ENCODE measurements at regions not wholly inside any gene's neighbourhood (a gene's known extent, or its start where the extent isn't known, plus 50 kb on each side); places are given as distances from the start of the nearest gene placed in this dataset.

DNA sequence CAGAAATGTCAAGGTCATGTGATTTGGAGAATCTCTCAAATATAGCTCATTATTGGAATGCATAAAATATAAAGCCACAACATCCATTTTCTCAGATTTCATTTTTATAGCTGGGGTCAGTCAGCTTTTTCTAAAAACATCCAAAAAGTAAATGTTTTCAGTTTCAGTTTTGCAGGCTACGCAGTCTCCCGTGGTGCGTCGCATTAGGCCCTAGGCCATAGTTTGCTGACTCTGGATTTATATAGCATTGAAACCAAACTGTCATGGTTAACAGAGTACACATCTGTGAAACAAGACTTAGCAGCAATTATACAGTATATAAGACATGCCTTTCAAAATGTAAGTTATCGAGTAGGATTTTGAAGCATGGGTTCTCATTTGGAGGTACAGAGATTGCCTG is 140.0 kb downstream of the IRS2 start:
- in situ Hi-C loops (cut with MboI; ENCODE audit: low sequenced_read_pairs) = no loop called here

DNA sequence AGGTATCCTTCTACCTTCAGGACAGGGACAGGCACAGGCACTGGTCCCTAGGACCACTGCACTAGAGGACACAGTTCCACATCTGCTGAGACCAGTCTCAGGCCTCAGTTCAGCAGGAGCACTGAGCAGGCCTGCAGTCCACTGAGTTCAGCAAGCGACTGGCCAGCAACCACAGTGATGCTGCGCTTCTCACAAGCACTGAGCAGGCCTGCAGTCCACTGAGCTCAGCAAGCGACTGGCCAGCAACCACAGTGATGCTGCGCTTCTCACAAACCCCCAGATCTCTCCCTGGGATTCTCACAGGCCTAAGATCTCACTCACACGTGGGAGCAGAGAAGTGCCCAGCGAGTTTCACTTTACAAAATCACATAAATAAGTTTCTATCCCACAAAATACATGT is 140.6 kb downstream of the IRS2 start:
- in situ Hi-C loops (cut with MboI; ENCODE audit: low sequenced_read_pairs) = no loop called here

DNA sequence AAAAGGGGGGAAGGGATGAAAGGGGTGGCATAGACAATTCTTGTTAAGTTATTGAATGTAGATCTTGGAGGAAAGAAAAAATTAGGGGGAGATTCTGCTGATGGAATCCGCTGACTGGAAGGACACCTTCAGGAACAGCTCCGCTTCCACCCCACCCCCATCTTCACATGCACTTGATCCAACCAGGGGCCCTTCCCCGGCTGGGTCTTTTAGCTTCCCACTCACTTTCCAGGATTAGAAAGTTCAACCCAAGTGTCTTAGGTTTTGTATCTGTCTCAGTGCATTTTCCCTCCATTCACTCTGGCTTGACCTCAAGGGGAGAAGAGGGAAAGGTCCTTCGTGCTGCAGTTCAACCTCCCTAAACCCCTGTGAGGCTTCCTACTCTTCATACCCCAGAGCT is 141.4 kb downstream of the IRS2 start:
- in situ Hi-C loops (cut with MboI; ENCODE audit: low sequenced_read_pairs) = no loop called here

DNA sequence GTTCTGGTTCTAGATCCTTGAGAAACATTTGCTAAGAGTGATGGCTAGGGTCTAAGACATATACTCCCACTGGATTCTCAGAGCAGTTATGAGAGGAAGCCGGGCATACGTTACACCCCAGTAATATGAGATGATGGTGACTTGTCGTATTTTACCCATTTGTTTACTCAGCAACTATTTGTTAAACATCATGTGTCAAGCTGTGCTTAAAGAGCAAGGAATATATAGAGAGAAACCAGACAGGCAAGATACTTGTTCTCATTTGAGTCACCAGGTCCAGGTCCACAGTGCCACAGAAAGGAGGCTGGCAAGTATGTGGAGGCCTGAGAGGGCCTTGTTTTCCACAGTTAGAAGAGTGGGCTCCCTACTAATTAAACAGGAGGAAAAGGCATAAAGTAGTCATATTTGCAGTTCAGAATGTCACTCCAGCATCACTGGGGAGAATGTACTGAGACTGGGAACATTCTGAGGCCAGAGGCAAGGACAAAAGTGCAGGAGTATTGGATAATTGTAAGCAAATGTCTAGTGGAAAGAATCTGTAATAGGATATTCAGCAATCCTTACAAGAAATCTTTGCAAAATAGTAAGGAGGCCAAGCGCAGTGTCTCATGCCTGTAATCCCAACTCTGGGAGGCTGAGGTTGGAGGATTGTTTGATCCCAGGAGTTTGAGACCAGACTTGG is 142.2 kb downstream of the IRS2 start:
- in situ Hi-C loops (cut with MboI; ENCODE audit: low sequenced_read_pairs) = no loop called here

DNA sequence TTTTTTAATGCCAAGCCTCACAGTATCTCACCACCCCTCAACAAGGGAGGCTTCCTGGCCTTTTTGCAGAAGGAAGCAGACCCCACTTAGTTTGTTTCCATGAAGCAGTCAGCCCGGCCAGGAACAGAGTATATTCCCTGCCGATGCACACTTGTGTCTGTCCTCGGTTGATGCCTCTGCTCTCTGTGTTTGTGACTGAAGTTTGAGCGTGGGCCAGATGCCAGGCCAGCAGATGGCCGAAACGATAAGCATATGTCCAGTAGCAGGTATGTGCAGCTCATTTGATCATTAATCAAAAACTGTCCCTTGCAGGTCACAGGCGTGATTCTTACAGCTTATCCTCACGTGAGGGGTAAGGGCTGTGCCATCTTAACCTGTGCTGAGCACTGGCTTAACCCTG is 144.0 kb downstream of the IRS2 start:
- in situ Hi-C loops (cut with MboI; ENCODE audit: low sequenced_read_pairs) = no loop called here

DNA sequence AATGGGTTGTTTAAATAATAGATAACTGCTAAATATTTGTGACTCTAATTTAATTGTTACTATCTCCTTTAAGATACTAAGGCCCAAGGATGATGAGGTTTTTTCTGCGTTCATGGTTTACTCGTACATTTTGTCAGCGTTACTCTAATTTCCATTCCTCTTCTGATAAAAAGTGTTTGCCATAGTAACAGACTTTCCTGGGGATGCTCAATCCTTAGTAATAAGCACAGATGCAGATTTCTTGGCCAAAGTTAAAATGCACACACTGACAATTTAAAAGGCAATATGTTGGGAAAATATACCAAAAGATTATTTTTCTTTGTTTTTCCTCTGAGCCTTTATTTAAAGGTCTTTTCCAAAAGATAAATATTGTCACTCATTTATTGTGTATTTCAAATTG is 149.6 kb downstream of the IRS2 start:
- in situ Hi-C loops (cut with MboI; ENCODE audit: low sequenced_read_pairs) = no loop called here

DNA sequence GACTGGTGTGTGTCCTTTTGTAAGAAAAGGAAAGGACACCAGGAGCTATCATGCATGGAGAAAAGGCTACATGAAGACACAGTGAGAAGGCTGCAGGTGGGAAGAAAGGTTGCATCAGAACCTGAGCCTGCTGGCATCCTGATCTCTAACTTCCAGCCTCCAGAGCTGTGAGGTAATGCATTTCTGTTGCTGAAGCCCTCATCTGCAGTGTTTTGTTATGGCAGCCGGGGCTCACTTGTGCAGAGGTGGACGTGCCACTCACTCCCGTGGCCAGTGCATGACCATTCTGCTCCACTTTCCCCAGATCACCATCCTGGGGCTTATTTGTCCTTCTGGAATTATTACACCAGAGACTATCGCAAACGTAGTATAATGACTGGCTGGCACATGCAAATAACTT is 155.3 kb downstream of the IRS2 start:
- in situ Hi-C loops (cut with MboI; ENCODE audit: low sequenced_read_pairs) = no loop called here

DNA sequence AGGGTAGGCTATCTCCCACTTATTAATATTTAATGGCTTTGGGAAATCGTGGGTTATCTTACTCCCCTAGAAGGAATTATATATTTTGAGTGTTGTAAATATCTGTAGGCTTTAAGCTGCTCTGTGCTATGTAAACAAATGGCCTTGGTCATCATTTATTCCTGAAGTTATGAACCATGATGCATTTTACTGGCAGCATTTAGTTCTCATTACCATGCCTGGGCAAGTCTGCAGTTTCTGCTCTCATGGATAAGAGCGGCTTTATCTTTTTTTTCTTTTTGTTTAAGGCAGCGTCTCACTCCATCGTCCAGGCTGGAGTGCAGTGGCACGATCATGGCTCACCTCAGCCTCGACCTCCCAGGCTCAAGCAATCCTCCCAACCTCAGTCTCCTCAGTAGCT is 156.1 kb downstream of the IRS2 start:
- in situ Hi-C loops (cut with MboI; ENCODE audit: low sequenced_read_pairs) = no loop called here

DNA sequence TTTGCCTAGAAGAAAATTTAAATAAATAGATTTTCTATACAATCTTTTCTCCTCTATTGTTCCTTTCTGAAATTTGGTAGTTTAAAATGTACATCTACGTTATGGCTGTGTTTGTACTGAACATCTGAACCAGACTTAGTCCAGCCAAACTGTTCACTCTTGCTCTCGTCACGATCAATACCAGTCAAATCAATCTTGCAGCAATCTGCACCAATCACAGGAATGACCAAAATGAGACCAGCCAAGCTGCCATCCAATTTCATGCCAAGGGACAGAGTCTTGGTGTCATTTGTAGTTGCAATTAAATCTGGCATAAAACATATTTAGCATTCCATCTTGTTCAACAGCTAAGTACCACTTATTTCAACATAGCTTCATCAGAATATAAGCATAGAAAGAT is 156.6 kb downstream of the IRS2 start:
- in situ Hi-C loops (cut with MboI; ENCODE audit: low sequenced_read_pairs) = no loop called here

DNA sequence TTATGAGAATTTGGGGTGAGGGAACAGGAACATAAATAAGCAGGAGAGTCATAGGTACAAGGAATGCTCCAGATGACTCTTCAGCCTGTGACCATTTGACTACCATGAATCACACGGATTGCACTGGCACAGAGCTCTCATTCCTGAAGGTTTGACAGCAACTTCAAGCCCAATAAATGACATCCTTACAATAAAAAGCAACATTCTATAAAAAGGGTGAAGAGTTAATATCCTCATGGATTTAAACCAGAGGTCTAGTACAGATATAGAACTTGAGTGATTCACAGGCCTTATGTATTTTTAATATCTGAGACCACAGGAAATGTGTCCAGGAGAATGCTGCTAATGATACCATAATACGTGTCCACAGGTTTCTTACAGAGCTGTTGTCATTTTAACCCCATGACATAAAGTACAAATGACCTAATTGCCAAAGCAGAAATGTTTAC is 158.1 kb downstream of the IRS2 start:
- in situ Hi-C loops (cut with MboI; ENCODE audit: low sequenced_read_pairs) = no loop called here

DNA sequence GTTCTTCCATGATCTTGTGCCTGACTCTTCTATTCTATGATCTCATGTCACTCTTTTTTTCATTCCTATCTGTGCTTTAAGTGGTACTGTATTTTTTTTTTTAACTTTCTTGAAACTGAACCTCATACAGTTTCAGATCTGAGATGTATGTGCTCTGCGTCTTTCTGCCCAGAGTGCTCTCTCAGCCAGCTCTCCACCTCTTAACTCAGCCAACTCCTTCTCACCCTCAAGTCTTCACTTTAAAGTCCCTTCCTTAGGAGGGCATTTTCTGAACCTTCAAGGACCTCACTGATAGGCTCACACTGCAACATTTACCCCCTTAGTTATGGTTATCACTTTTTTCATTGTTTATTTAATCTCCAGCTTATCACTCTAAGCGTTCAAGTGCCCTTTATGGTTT is 158.7 kb downstream of the IRS2 start:
- in situ Hi-C loops (cut with MboI; ENCODE audit: low sequenced_read_pairs) = no loop called here

DNA sequence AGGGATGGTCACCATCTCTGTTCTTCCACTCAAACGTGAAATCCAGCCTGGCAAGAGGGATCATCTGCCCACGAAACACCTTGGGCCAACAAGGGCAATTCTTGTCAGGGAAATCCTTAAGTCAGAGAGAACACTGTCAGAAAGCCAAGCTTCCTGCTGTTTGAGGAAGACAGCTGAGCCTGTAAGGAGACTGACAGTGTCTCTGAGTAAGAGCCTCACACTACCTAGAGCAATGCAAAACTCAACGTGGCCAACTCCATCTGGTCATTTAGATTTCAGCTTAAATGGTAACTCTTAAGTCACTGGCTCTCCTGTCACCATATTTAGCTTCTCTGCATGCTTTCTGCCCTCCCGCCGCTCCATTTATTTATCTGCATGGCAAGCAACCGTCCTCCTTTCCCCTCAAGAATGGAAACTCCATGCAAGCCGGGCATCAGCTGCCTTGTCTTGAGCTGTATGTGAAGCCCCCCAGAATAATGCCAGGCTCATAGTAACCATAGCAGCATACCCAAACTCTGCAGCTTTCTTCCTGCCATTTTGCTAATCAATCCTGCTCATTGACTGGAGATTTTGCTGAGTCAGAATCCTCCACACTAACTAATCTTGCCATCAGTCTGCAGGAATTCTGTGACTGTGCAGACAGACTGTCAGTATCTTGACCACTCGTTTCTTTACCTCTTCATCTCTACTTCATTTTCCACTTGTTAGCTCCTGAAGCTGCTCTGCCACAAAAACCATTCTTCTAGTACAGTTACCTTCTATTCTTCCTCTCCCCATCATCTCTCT is 159.8 kb downstream of the IRS2 start:
- in situ Hi-C loops (cut with MboI; ENCODE audit: low sequenced_read_pairs) = no loop called here

DNA sequence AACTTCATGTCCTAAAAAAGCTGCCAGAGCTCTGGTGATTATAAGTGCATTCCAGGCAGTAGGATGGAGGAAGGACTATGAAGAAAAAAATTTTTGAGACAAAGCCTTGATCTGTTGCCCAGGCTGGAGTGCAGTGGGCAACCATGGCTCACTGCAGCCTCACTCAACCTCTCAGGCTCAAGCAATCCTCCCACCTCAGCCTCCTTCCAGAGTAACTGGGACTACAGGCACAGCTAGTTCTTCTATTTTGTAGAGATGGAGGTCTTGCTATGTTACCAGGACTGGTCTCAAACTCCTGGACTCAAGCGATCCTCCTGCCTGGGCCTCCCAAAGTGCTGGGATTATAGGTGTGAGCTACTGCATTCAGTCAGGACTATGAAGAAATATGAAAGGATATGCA is 161.2 kb downstream of the IRS2 start:
- in situ Hi-C loops (cut with MboI; ENCODE audit: low sequenced_read_pairs) = no loop called here

DNA sequence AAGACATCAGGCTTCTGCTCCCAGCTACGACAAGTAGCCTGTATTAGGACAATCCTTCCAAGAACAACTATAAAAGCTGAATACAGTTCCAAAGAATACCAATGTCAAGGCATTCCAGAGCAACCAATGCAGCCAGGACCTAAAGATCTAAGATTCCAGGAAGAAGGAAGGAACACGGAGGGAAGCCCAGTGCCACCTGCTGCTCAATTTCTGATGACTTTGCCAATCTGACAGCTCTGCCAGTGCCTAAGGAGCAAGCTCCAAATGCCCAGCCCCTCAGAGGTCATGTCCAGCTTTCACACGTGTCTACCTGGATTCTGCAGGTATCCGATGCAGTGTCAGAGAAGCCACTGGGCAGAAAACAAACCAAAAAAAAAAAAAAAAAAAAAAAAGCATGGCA is 164.4 kb downstream of the IRS2 start:
- in situ Hi-C loops (cut with MboI; ENCODE audit: low sequenced_read_pairs) = no loop called here

DNA sequence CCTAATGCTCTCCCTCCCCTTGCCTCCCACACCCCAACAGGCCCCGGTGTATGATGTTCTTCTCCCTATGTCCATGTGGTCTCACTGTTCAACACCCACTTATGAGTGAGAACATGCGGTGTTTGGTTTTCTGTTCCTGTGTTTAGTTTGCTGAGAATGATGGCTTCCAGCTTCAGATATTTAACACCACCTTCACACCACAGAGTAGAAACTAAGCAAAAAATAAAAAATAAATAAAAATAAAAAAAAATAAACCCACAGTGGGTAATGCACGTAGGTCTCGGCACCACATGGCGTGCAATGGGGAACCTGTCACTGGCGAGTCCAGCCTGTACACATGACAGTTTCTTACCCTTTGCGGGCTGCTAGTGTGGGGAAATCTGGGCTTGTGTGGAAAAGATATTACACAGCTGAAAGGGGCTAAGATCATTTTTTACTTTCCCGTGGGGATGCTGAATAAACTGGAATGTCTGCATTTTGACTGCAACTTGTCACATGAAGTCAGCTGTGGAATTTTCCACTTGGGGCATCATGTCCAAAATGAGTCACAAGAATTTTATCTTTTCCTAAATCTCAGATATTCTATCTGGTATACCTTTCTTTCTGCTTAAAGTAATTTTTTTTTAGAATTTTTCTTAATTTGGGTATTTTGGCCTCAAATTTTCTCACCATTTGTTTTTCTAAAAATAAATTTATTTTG is 170.5 kb downstream of the IRS2 start:
- in situ Hi-C loops (cut with MboI; ENCODE audit: low sequenced_read_pairs) = loop anchor here (5.0 kb wide), 1 partner anchor 496 kb away; no protein-coding TSS in a partner anchor

DNA sequence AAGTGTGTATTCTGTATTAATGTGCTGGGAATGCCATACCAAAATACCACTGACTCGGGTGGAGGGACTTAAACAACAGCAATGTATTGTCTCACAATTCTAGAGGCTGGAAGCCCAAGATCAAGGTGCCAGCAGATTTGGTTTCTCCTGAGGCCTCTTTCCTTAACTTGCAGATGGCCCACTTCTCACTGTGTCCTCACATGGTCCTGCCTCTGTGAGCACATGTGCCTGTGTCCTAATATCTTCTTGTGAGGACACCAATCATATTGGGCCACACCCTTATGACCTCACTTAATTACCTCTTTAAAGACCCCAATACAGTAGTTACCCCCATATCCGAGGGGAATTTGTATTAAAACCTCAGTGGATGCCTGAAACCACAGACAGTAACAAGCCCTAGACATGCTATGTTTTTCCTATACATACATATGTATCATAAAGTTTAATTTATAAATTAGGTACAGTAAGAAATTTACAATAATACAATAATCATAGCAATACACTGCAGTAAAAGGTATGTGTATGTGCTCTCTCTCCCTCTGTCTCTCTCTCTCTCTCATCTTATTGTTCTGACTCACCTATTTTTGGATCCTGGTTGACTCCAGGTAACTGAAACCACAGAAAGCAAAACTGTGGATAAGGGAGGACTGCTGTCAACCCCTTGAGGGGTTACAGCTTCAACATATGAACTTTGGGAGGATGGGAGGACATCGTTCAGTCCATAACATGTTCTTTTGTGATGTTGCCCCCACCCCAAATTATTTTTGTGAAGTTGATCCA is 174.3 kb downstream of the IRS2 start:
- in situ Hi-C loops (cut with MboI; ENCODE audit: low sequenced_read_pairs) = no loop called here

DNA sequence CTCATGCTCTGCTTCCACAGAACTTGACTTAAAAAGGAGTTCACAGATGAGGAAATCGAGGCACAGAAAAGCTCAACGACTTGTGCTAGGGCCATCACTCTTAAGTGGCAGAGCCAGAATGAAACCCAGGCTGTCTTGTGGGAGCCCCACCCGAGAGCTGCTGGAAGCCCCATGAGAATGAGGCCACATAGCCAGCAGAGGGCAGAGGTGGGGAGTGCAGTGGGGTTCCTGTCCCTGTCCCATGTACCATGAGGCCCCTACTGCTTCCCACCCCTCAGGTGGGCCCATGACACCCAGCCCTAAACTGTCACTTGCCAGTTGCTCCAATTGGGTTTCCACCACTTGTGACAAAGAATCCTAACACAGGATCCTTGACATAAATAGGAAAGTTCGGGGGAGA is 175.9 kb downstream of the IRS2 start:
- in situ Hi-C loops (cut with MboI; ENCODE audit: low sequenced_read_pairs) = no loop called here

DNA sequence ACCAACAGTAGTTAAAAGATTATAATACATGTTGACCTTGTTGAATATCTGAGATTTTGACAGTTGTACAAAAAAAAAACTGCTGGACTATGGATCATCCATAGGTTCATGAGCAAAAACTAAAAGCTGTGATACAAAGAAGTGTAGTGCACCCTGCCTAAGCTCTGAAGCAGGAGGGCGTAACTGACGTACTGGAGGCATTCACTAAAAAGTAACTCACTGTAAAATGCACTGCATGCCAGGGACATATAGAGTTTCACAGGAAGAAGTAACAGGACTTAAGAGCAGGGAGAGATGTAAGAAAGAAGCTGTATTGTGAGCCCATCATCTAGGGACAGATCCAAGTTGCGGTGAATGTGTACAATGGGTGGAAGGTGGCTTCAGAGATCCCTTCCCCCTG is 177.9 kb downstream of the IRS2 start:
- in situ Hi-C loops (cut with MboI; ENCODE audit: low sequenced_read_pairs) = no loop called here

DNA sequence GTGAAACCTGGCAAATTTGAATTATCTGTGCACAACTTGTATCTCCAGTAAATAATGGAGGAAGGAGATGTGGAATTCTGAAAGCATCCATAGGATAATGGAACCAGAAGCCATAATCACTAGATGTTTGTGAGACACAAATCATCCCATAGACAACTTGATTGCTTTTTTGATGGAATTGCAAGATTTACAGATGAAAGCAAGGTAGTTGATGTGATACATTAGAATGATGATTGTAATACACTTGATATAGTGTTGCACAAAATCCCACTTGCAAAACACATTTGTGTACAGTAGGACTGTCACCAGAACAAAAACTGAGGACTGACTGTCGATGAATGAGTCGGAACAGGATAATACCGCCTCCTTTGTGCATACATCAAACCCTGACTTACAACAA is 178.3 kb downstream of the IRS2 start:
- in situ Hi-C loops (cut with MboI; ENCODE audit: low sequenced_read_pairs) = no loop called here

DNA sequence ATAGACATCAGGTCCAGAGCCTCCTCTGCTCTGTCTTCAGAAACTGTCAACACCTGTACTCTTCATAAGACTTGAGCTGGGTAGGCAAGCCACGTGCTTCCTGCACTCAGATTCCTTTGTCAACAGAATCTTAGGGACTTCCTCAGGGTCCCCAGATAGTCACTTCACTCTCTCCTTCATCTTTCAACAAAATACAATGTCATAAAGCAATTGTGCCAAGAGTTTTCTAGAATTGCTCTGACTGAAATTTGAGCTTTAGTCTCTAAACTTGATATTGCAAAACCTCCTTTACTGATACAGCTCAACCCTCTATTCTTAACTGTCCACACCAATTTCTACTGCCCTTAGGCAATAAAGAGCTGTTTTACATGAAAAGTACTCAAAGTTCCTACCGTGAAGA is 179.9 kb downstream of the IRS2 start:
- in situ Hi-C loops (cut with MboI; ENCODE audit: low sequenced_read_pairs) = no loop called here

DNA sequence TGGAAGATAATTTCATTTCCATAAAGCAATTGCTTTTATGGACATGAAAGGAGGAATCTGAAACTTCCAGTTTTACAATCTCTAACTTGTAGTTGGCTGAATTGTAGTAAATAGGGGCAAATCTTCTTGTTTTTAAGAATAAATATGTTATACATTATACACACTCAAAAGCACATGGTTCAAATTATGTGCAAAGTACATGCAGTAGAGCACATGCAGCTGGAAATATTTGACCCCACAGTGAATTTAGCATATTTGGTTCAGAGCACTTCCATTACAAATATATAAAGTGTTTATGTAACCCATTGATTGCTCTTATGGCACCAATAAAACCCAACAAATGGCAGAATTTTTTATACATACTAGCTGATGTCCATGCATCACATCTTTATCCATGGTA is 180.5 kb downstream of the IRS2 start:
- in situ Hi-C loops (cut with MboI; ENCODE audit: low sequenced_read_pairs) = no loop called here

All from HL-60/S4 (cell line).